ENCODE measurements at regions not wholly inside any gene's neighbourhood (a gene's known extent, or its start where the extent isn't known, plus 50 kb on each side); places are given as distances from the start of the nearest gene placed in this dataset.

- CTCF ChIA-PET: no interaction called here
- POLR2A ChIA-PET: no interaction called here
Measured at GRCh38 chr16:65947951-65948350, 418.5 kb upstream of the CDH5 start.

GRCh38 chr16:65945493-65945892, 421.0 kb upstream of the CDH5 start:
- CTCF ChIA-PET: no interaction called here
- POLR2A ChIA-PET: no interaction called here

- CTCF ChIA-PET: no interaction called here
- POLR2A ChIA-PET: no interaction called here
Measured at GRCh38 chr16:65944361-65944760, 422.1 kb upstream of the CDH5 start.

- POLR2A ChIA-PET: no interaction called here
- CTCF ChIA-PET: no interaction called here
Measured at GRCh38 chr16:65940711-65941110, 425.8 kb upstream of the CDH5 start.

- CTCF ChIA-PET: no interaction called here
- POLR2A ChIA-PET: no interaction called here
Measured at GRCh38 chr16:65938083-65938482, 428.4 kb upstream of the CDH5 start.

GRCh38 chr16:65937455-65937854, 429.0 kb upstream of the CDH5 start:
- ChIA-PET POLR2A (no interaction called here), CTCF (no interaction called here)

GRCh38 chr16:65936096-65936495, 430.4 kb upstream of the CDH5 start:
- CTCF ChIA-PET: no interaction called here
- POLR2A ChIA-PET: no interaction called here

- ChIA-PET POLR2A (no interaction called here), CTCF (no interaction called here)
Measured at GRCh38 chr16:65934443-65934842, 432.0 kb upstream of the CDH5 start.

GRCh38 chr16:65933703-65934102, 432.8 kb upstream of the CDH5 start:
- CTCF ChIA-PET: no interaction called here
- POLR2A ChIA-PET: no interaction called here

- CTCF ChIA-PET: no interaction called here
- POLR2A ChIA-PET: no interaction called here
Measured at GRCh38 chr16:65932350-65933072, 434.0 kb upstream of the CDH5 start.

GRCh38 chr16:65922923-65923322, 443.6 kb upstream of the CDH5 start:
- POLR2A ChIA-PET: no interaction called here
- CTCF ChIA-PET: no interaction called here

GRCh38 chr16:65919986-65920376, 446.5 kb upstream of the CDH5 start:
- CTCF ChIA-PET: no interaction called here

GRCh38 chr16:65919145-65919985, 447.1 kb upstream of the CDH5 start:
- POLR2A ChIA-PET: no interaction called here
- CTCF ChIA-PET: no interaction called here

More at GRCh38 chr16:65919986-65920376, 446.5 kb upstream of the CDH5 start:
- POLR2A ChIA-PET: no interaction called here

- ChIA-PET POLR2A (no interaction called here), CTCF (no interaction called here)
Measured at GRCh38 chr16:65917466-65917865, 449.0 kb upstream of the CDH5 start.

GRCh38 chr16:65916995-65917394, 449.5 kb upstream of the CDH5 start:
- ChIA-PET POLR2A (no interaction called here), CTCF (no interaction called here)

GRCh38 chr16:65910291-65910690, 456.2 kb upstream of the CDH5 start:
- POLR2A ChIA-PET: no interaction called here
- CTCF ChIA-PET: no interaction called here

GRCh38 chr16:65909310-65910050, 457.0 kb upstream of the CDH5 start:
- ChIA-PET POLR2A (no interaction called here), CTCF (no interaction called here)

GRCh38 chr16:65908568-65908967, 457.9 kb upstream of the CDH5 start:
- POLR2A ChIA-PET: no interaction called here
- CTCF ChIA-PET: no interaction called here

- CTCF ChIA-PET: no interaction called here
- POLR2A ChIA-PET: no interaction called here
Measured at GRCh38 chr16:65905331-65905730, 461.2 kb upstream of the CDH5 start.

- CTCF ChIA-PET: no interaction called here
- POLR2A ChIA-PET: no interaction called here
Measured at GRCh38 chr16:65896448-65897153, 469.9 kb upstream of the CDH5 start.

GRCh38 chr16:65895906-65896305, 470.6 kb upstream of the CDH5 start:
- POLR2A ChIA-PET: no interaction called here
- CTCF ChIA-PET: no interaction called here
